ENCODE measurements at regions not wholly inside any gene's neighbourhood (a gene's known extent, or its start where the extent isn't known, plus 50 kb on each side); places are given as distances from the start of the nearest gene placed in this dataset.

GRCh38 chr1:29427614-29428279 is 191.4 kb downstream of the PTPRU start:
- TF ChIP-seq CTCF (IDR thresholded peaks at IDR 0.05; ENCODE audit: low read depth, low read length, poor library complexity, severe bottlenecking): no peak
- no peak for TF ChIP-seq EZH2phosphoT487 (IDR thresholded peaks at IDR 0.05; ENCODE audit: borderline replicate concordance, low read length)
